ENCODE measurements at regions not wholly inside any gene's neighbourhood (a gene's known extent, or its start where the extent isn't known, plus 50 kb on each side); places are given as distances from the start of the nearest gene placed in this dataset.

- no peak for TF ChIP-seq CTCF (IDR thresholded peaks at IDR 0.05; ENCODE audit: low read depth, low read length, missing control alignments)
- no peak for DNase-seq
- H3K27me3 ChIP-seq (replicated peaks): no peaks in the 10 kb centered on the region
- in situ Hi-C loops (cut with HindIII; ENCODE audit: low pct_ligation_motif_present, low sequenced_read_pairs): no loop called here
- no peaks in the 10 kb centered on the region for H3K36me3 ChIP-seq (replicated peaks)
- no peak overlapping the region for H3K27ac ChIP-seq
- H3K4me3 ChIP-seq (ENCODE audit: low read depth, low read length): no peak overlapping the region
Observed at GRCh38 chr18:42559069-42559690, 556.3 kb downstream of the RIT2 start.

- Histone ChIP-seq H3K36me3 (replicated peaks) (no peaks in the 10 kb centered on the region), H3K27ac (no peak overlapping the region), H3K4me3 (ENCODE audit: low read depth, low read length) (no peak overlapping the region), H3K27me3 (replicated peaks) (no peaks in the 10 kb centered on the region)
- in situ Hi-C loops (cut with HindIII; ENCODE audit: low pct_ligation_motif_present, low sequenced_read_pairs): no loop called here
- no peak for TF ChIP-seq CTCF (IDR thresholded peaks at IDR 0.05; ENCODE audit: low read depth, low read length, missing control alignments)
- no peak for DNase-seq
Observed at GRCh38 chr18:42561521-42561920, 554.0 kb downstream of the RIT2 start.

- no peaks in the 10 kb centered on the region for H3K27me3 ChIP-seq (replicated peaks)
- H3K36me3 ChIP-seq (replicated peaks): no peaks in the 10 kb centered on the region
- no peak for TF ChIP-seq CTCF (IDR thresholded peaks at IDR 0.05; ENCODE audit: low read depth, low read length, missing control alignments)
- in situ Hi-C loops (cut with HindIII; ENCODE audit: low pct_ligation_motif_present, low sequenced_read_pairs): no loop called here
- no peak overlapping the region for H3K4me3 ChIP-seq (ENCODE audit: low read depth, low read length)
- no peak overlapping the region for H3K27ac ChIP-seq
- DNase-seq: no peak
Observed at GRCh38 chr18:42563995-42564394, 551.5 kb downstream of the RIT2 start.

GRCh38 chr18:42564761-42565160 lies 550.7 kb downstream of the RIT2 start:
- Histone ChIP-seq H3K36me3 (replicated peaks) (no peaks in the 10 kb centered on the region), H3K27ac (no peak overlapping the region)

GRCh38 chr18:42568773-42569172 lies 546.7 kb downstream of the RIT2 start:
- no peak for TF ChIP-seq CTCF (IDR thresholded peaks at IDR 0.05; ENCODE audit: low read depth, low read length, missing control alignments)
- in situ Hi-C loops (cut with HindIII; ENCODE audit: low pct_ligation_motif_present, low sequenced_read_pairs): no loop called here
- H3K36me3 ChIP-seq (replicated peaks): no peaks in the 10 kb centered on the region
- H3K27ac ChIP-seq: no peak overlapping the region
- H3K27me3 ChIP-seq (replicated peaks): no peaks in the 10 kb centered on the region
- no peak for DNase-seq
- no peak overlapping the region for H3K4me3 ChIP-seq (ENCODE audit: low read depth, low read length)

More at GRCh38 chr18:42564761-42565160, 550.7 kb downstream of the RIT2 start:
- H3K4me3 ChIP-seq (ENCODE audit: low read depth, low read length): no peak overlapping the region
- TF ChIP-seq CTCF (IDR thresholded peaks at IDR 0.05; ENCODE audit: low read depth, low read length, missing control alignments): no peak
- no peak for DNase-seq
- in situ Hi-C loops (cut with HindIII; ENCODE audit: low pct_ligation_motif_present, low sequenced_read_pairs): no loop called here
- H3K27me3 ChIP-seq (replicated peaks): no peaks in the 10 kb centered on the region

GRCh38 chr18:42574871-42575270 lies 540.6 kb downstream of the RIT2 start:
- no peak overlapping the region for H3K4me3 ChIP-seq (ENCODE audit: low read depth, low read length)
- no peak for TF ChIP-seq CTCF (IDR thresholded peaks at IDR 0.05; ENCODE audit: low read depth, low read length, missing control alignments)
- H3K27ac ChIP-seq: no peak overlapping the region
- in situ Hi-C loops (cut with HindIII; ENCODE audit: low pct_ligation_motif_present, low sequenced_read_pairs): no loop called here
- no peak for DNase-seq
- H3K36me3 ChIP-seq (replicated peaks): no peaks in the 10 kb centered on the region
- H3K27me3 ChIP-seq (replicated peaks): no peaks in the 10 kb centered on the region

All from brain microvascular endothelial cell (primary cell).